Smooth muscle cell (in vitro differentiated cells): ENCODE measurements at regions not wholly inside any gene's neighbourhood (a gene's known extent, or its start where the extent isn't known, plus 50 kb on each side); places are given as distances from the start of the nearest gene placed in this dataset.

ENCODE experiments used
- DNase-seq: peaks from one replicate; lab custom pipeline; 2025; ENCODE audit not compliant: unreplicated experiment; lab: John Stamatoyannopoulos, UW
- H2AFZ ChIP-seq: fragments of 200-600 bp; sonication (generic); 2 replicates; pipeline ENCODE4 v1.6.0; 2016; ENCODE audit warnings: antibody characterized with exemption, low read depth, mild to moderate bottlenecking
- H3F3A ChIP-seq: fragments of 200-600 bp; sonication (generic); 2 replicates; pipeline ENCODE4 v1.6.0; 2017; ENCODE audit warnings: antibody characterized with exemption, low read depth
- H3K27ac ChIP-seq: fragments of 200-600 bp; sonication (generic); 2 replicates; pipeline ENCODE4 v1.5.1; 2016; ENCODE audit warnings: low read depth, mild to moderate bottlenecking
- H3K27me3 ChIP-seq: fragments of 200-600 bp; sonication (generic); 2 replicates; pipeline ENCODE4 v1.6.1; 2016; ENCODE audit warnings: low read depth, mild to moderate bottlenecking
- H3K36me3 ChIP-seq: fragments of 200-600 bp; sonication (generic); 2 replicates; pipeline ENCODE4 v1.5.1; 2016; ENCODE audit warnings: low read depth
- H3K4me1 ChIP-seq: fragments of 200-600 bp; sonication (generic); 2 replicates; pipeline ENCODE4 v1.5.1; 2016; ENCODE audit warnings: low read depth
- H3K4me2 ChIP-seq: fragments of 200-600 bp; sonication (generic); 2 replicates; pipeline ENCODE4 v1.6.0; 2016; ENCODE audit warnings: mild to moderate bottlenecking
- H3K4me3 ChIP-seq: fragments of 200-600 bp; sonication (generic); 2 replicates; pipeline ENCODE4 v1.5.1; 2016; ENCODE audit warnings: mild to moderate bottlenecking
- H3K79me2 ChIP-seq: fragments of 200-600 bp; sonication (generic); 2 replicates; pipeline ENCODE4 v1.6.0; 2016; ENCODE audit warnings: low read depth, mild to moderate bottlenecking
- H3K9ac ChIP-seq: fragments of 200-600 bp; sonication (generic); 2 replicates; pipeline ENCODE4 v1.6.0; 2016; ENCODE audit warnings: low read depth
- H3K9me3 ChIP-seq: fragments of 200-600 bp; sonication (generic); replicated peaks from 2 replicates; pipeline ENCODE4 v1.5.1; 2016; ENCODE audit warnings: low read depth
- H4K20me1 ChIP-seq: fragments of 200-600 bp; sonication (generic); 2 replicates; pipeline ENCODE4 v1.6.0; 2016; ENCODE audit warnings: low read depth
- CTCF ChIP-seq: fragments of 200-600 bp; sonication (generic); IDR thresholded peaks from 2 replicates; pipeline ENCODE4 v1.5.1; 2017; ENCODE audit warnings: borderline replicate concordance, mild to moderate bottlenecking, antibody characterized with exemption; ENCODE audit not compliant: insufficient read depth, poor library complexity, severe bottlenecking
- WGBS: methylation state at CpG from one replicate; pipeline ENCODE4 v1.1.7; 2016; ENCODE audit warnings: low lambda C conversion rate; 5-methylcytosine and 5-hydroxymethylcytosine counted together

DNA sequence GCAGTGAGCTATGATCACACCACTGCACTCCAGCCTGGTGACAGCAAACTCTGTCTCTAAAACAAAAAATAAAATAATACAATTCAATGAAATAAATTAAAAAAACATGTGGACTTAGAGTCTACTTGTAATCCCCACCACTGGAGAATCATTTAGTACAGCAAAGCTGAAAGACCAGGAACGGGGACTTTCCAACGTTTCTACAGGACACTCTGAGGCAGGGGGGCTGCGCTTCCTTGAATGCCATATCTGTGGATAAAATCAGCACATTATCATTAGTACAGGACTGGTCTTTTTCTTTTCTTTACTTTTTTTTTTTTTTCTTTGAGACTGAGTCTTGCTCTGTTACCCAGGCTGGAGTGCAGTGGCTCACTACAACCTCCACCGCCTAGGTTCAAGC, 124.8 kb downstream of the MXRA5 start:
- Histone ChIP-seq H3K4me1 (no peaks in the 10 kb centered on the region), H2AFZ (no peak overlapping the region), H3K9ac (no peak overlapping the region), H3K4me2 (no peak overlapping the region), H3K79me2 (no peaks in the 10 kb centered on the region), H3K4me3 (no peak overlapping the region), H3K9me3 (no peaks in the 10 kb centered on the region), H3K27ac (no peak overlapping the region), H4K20me1 (no peaks in the 10 kb centered on the region), H3K27me3 (no peaks in the 10 kb centered on the region), H3F3A (no peaks in the 10 kb centered on the region), H3K36me3 (no peaks in the 10 kb centered on the region)
- no peak for DNase-seq
- WGBS, result 89% methylated on average over 4 of the region's 4 CpGs
- no peak for TF ChIP-seq CTCF

GRCh38 chrX:3219667-3220066, 126.8 kb downstream of the MXRA5 start:
- no peaks in the 10 kb centered on the region for H3K27me3 ChIP-seq
- H3K9ac ChIP-seq, result no peak overlapping the region
- H4K20me1 ChIP-seq, result no peaks in the 10 kb centered on the region
- H3K4me2 ChIP-seq, result no peak overlapping the region
- H3F3A ChIP-seq, result no peaks in the 10 kb centered on the region
- H2AFZ ChIP-seq, result no peak overlapping the region
- DNase-seq, result no peak
- no peaks in the 10 kb centered on the region for H3K9me3 ChIP-seq
- no peaks in the 10 kb centered on the region for H3K79me2 ChIP-seq
- no peak overlapping the region for H3K27ac ChIP-seq
- no peak for TF ChIP-seq CTCF
- WGBS, result 91% methylated on average over 4 of the region's 5 CpGs
- H3K4me3 ChIP-seq, result no peak overlapping the region
- H3K4me1 ChIP-seq, result no peaks in the 10 kb centered on the region
- H3K36me3 ChIP-seq, result no peaks in the 10 kb centered on the region

DNA sequence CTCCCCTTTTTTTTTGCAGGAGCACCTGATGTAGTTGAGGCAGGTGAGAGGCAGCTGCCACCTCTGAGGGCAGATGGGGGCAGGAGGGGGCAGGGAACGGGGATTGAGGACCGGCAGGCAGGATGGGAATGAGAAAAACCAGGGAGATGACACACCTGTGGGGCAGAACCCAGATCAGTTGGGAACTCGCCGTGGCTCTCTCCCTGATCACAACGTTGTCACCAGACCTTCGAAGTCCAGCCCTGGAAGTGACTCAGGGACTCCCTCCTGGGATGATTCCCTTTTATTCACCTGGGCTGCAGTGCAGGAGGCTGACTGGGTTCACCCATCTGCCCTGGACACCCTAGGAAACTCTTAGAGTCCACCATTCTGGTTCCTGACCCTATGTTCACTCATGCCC, 127.2 kb downstream of the MXRA5 start:
- H3K9me3 ChIP-seq, result no peaks in the 10 kb centered on the region
- no peak overlapping the region for H2AFZ ChIP-seq
- H3K4me2 ChIP-seq, result no peak overlapping the region
- H3K79me2 ChIP-seq, result no peaks in the 10 kb centered on the region
- H3K9ac ChIP-seq, result no peak overlapping the region
- no peaks in the 10 kb centered on the region for H4K20me1 ChIP-seq
- DNase-seq, result no peak
- H3K27ac ChIP-seq, result no peak overlapping the region
- no peaks in the 10 kb centered on the region for H3K36me3 ChIP-seq
- H3F3A ChIP-seq, result no peaks in the 10 kb centered on the region
- WGBS, result 88% methylated on average over 6 of the region's 6 CpGs
- no peak for TF ChIP-seq CTCF
- no peaks in the 10 kb centered on the region for H3K27me3 ChIP-seq
- no peaks in the 10 kb centered on the region for H3K4me1 ChIP-seq
- H3K4me3 ChIP-seq, result no peak overlapping the region

DNA sequence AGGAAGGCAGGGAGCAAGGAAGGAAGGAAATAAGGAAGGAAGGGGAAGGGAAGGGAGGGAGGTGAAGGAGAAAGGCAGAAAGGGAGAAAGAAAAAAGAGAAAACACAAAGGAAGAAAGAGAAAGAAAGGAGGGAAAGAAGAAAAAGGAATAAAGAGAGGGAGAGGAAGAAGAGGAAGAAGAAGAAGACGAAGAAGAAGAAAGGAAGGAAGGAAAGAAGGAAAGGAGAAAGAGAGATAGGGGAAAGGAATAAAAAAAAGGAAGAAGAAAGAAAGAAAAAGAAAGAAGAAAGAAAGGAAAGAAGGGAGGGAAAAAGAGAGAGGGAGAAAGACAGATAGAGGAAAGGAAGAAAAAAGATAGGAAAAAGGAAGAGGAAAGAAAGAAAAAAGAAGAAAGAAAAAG, 128.0 kb downstream of the MXRA5 start:
- Histone ChIP-seq H3K4me1 (no peaks in the 10 kb centered on the region), H3K9ac (no peak overlapping the region), H3K79me2 (no peaks in the 10 kb centered on the region), H2AFZ (no peak overlapping the region), H3K4me3 (no peak overlapping the region), H3K27ac (no peak overlapping the region), H4K20me1 (no peaks in the 10 kb centered on the region), H3F3A (no peaks in the 10 kb centered on the region), H3K27me3 (no peaks in the 10 kb centered on the region), H3K4me2 (no peak overlapping the region), H3K36me3 (no peaks in the 10 kb centered on the region), H3K9me3 (no peaks in the 10 kb centered on the region)
- DNase-seq, result no peak
- TF ChIP-seq CTCF, result no peak
- WGBS, result 81% methylated on average over 1 of the region's 1 CpG
